NCI-H510A treated with DMSO at 0.1 percent for 48 hours (cell line): ENCODE measurements at regions not wholly inside any gene's neighbourhood (a gene's known extent, or its start where the extent isn't known, plus 50 kb on each side); places are given as distances from the start of the nearest gene placed in this dataset.

Experiments used
- DNase-seq: peaks from one replicate; lab custom pipeline; 2025; lab: John Stamatoyannopoulos, UW

- DNase-seq = no peak
Observed at GRCh38 chr2:126990605-126991532, 92.2 kb downstream of the TEX51 start.

- DNase-seq = no peak
Observed at GRCh38 chr2:126994340-126994777, 95.7 kb downstream of the TEX51 start.

GRCh38 chr2:126995621-126996377 lies 97.1 kb downstream of the TEX51 start:
- no peak for DNase-seq

- DNase-seq = no peak
Observed at GRCh38 chr2:126996378-126996699, 97.6 kb downstream of the TEX51 start.
